EL (cell line): ENCODE measurements at regions not wholly inside any gene's neighbourhood (a gene's known extent, or its start where the extent isn't known, plus 50 kb on each side); places are given as distances from the start of the nearest gene placed in this dataset.

Experiments used
- DNase-seq: peaks from one replicate; pipeline ENCODE4 v3.0.0-alpha.2; 2016

DNA sequence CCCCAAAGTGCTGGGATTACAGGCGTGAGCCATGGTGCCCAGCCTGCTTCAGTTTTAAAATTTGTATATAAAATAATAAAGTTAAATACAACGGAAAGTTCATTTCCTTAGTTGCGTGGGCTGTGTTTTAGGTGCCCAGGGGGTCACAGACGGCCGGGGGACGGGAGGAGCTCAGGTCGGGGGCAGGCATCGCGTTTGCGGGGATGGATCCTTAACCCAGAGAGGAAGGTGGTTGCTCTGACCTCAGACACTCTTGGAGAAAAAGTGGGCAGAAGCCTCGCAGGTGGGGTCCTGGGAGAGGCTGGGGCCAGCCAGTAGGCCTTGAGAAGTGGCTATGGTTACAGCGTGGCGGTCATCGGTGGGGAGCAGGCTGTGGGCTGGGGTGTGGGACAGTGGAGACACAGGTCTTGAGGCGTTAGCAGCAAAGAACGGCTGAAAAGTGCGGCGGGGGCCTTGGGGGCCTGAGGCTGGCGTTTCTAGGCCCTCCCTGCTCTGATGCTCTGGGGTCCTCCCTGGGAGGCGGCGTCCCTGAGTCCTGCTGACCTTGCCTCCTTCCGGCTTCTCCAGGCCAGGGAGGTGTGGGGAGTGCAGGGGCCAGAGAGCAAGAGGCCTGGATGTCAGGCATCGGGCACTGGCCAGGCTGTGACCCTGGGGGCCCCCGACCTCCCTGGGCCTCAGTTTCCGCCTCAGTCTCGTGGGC is 54.4 kb downstream of the UNCX start:
- no peak for DNase-seq

GRCh38 chr7:1287752-1288201 is 55.1 kb downstream of the UNCX start:
- DNase-seq: no peak

DNA sequence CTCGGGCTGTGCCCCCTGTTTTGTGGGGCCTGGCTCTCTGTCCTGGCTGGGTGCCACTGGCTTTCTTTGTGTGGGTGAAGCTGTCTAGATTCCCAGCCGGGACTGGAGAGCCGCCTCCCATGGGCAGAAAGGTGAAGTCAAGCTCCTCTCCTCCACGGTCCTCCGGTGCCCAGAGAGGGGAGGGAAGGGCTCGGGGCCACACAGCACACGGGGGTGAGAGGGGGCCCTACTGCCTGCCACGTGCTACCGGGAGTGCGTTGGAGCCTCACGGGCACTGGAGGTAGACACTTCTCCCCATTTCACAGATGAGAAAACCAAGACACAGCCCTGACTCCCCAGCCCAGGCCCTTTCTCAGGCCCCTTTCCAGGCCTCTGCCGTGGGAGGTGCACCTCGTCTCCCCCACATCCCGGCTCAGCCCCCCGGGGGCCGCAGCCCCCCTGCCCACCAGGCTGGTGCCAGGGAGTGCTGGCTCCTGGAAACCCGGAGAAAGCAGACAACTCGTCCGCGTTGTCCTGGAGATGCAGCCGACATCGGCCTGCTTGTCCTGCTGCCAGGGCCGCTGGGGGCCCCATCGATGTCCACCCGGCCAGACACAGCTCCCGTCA is 55.8 kb downstream of the UNCX start:
- no peak for DNase-seq

DNA sequence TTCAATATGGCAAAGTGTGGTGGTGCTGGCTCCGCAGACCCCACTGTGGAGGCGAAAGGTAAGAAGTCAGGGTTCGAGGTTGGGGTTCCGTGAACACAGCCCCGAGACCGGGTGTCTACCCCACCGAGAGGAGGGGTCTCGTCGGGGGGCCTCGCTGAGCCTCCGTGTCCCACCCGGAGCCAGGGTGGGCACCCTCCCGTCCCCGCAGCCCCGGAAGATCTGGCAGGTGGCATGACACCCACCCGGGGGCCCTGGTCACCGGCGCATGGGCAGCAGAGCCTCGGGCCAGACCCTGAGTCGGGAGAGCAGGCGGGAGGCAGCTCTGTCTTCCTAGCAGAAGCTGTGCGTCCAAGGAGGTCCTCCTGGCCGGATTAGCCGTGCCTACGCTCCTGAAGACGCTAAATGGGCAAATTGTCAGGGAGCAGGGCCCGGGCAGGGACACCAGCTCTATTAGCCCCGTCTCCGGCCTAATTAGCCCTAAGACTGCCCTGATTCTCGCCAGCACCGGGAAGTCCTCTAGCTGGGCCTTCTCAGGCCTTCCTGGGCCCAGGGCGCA is 56.4 kb downstream of the UNCX start:
- DNase-seq: no peak

GRCh38 chr7:1289666-1290025 is 57.0 kb downstream of the UNCX start:
- DNase-seq: no peak

DNA sequence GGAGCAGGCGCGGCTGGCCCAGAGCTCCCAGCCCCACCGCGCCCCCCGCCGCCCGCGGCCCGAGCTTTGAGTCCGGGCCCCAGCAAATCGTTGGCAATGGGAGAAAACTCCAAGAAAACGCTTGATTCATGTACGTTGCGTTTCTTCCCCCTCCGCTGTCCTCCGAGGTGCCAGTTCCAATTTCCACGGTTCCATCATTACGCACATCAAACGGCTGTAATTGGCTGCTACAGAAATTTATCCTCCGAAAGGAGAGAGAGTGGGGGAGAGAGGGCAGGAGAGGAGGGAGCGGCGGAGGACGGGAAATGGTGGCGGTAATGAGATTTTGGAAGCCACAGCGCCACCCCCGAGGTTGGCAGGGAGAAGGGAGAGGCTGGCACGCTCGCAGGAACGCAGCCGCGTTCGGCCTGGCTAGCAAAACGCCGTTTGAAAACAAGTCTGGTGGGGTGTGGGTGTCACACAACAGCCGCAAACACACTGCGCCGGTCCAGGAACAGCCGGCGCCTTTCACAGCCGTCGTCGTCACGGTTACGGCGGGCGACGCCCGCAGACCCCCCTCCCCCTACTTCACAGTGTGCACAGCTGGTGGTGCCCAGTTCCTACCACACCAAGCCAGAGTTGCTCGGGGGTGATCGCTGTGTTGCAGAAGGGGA is 57.5 kb downstream of the UNCX start:
- DNase-seq: peak; percentile 23

- no peak for DNase-seq
These were observed 58.1 kb downstream of the UNCX start for GRCh38 chr7:1290679-1291356.

DNA sequence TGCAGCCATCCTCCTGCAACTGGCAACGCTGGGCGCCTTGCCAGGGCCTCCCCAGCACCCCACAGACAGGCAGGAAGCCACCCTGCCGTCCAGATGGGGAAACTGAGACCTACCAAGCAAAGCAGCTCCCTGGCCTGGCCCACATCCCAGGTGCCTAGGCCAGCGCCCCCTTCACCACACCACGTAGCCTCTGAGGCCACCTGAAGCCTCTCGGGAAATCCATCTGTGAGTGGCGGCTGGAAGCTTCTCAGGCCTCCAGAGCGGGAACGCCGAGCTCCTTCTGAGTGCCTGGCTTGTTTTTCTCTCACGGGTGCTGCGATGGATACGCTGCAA is 58.7 kb downstream of the UNCX start:
- DNase-seq: no peak

DNA sequence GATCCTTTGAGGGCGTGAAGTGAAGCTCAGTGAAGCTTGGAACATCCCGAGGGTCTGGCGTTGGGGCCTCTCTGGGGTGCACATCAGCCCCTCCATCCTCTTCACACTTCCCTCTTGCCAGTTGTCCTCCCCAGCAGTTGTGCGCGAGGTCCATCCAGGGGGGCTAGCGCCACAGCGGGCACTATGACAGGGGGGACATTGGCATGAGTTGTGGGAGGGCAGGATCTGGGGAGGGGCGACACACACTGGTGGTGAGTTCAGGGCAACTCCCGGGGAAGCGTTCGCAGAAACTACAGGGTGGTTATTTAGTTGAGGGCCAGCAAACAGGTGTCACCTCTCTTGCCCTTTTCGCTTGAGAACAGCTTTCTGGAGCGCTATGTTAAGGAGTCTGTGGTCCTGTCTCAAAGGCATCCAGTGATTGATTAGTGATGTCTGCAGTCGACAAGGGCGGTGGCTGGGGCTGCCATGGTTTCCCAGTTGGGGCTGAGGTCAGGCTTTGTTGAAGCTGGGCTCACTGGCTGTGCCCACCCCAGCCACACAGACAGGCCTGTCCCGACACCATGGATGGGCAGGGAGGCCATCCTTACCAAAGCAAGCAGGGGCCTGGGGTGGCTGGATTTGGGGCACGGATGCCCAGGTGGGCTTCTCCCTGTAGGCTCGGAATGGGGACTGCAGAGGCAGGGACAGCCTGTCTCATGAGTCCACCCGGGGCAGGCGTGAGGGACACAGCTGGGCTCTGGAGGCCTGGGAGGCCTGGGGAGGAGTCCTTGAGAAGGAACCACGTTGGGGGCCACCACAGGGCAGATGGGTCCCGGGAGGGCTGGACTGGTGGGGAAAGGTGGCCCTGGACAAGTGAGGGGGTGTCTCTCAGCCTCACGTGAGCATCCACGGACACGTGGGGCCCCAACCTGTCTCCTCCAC is 59.4 kb downstream of the UNCX start:
- no peak for DNase-seq

DNA sequence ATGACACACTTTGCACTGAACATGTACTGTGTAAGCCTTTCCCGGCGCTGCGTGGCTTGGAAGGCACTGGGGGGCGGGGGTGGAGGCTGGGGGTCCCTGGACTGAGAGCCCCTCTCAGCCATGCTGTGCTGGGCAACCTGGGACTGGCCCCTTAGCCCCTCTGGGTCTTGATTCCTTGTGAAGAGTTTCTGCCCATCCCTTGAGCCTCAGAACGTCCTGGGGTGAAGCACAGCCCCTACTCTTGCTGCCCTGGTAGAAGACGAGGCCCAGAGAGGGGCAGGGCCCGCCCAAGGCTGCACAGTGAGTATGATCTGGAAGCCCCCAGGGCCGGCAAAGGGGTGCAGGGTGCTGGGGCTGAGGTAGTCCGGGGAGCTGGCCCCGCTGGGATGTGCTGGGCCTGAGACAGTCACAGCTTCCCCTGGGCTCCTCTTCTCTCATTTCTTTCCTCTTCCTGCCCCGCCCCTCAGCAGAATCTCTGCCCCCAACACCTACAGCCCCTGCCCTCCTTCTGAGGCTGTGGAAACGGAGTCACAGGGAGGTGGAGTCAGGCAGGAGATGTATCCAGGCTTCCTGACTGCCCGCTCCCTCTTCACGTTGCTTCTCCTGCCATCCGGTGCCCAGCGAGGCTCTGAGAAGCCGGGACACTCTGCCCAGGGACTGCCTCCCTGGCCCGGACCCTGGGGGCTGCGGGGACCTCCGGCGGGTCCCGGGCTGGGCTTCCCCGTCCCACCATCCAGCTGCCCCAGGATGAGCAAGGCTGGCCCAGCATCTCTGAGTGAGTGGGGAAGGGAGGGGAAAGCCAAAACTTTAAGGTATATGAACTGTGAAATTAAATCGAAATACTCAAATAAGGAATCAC is 60.5 kb downstream of the UNCX start:
- no peak for DNase-seq

DNA sequence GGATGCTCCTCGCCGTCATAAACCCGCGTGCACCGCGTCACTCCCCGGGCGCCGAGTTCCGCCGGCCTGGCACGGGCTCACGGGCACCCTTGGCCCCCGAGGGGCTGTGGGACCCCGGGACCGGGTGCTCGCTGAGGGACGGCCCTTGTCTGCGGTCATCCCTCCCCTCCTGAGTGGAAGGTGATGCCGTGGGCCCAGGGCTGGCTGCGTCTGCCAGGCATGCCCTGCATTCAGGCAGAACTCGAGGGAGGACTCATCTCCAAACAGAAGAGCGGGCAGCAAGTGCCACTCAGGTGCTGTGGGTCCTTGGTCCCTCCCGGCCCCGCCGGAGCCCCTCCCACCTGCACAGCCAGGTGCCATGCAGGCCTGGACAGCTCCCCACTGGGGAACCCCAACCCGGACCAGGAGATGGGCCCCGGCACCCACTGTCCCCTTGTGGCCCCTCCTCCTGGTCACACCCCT is 61.3 kb downstream of the UNCX start:
- no peak for DNase-seq

- DNase-seq: no peak
These were observed 63.2 kb downstream of the UNCX start for GRCh38 chr7:1295776-1296355.

DNA sequence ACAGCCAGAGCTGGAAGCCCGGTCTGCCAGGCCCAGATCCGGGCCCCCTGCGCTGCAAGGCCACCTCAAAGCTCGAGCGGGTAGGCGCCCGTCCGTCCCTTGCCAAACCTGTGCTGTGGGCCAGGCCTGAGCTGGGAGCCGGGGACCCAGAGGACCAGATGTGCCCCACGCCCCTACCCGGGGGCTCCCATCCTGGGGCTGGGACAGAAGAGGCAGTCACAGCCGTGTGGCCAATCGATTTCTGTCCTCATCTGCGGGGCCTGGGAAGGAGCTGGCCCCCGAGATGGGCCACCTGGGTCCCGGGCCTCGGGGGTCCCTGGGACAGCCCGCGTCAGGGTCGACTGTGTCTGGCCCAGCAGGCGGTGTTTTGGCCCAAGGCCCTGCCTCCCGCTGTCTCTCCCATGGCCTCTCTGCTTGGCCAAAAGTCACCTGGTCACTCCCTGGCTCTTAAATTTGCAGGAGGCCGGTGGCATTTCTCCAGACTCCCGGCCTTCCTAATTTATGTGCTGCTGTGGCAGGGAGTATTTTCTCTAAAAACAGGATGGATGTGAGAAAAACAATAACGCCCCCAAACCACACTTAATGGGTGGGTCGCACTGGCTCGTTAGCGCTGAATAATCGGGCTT is 63.8 kb downstream of the UNCX start:
- DNase-seq: no peak

DNA sequence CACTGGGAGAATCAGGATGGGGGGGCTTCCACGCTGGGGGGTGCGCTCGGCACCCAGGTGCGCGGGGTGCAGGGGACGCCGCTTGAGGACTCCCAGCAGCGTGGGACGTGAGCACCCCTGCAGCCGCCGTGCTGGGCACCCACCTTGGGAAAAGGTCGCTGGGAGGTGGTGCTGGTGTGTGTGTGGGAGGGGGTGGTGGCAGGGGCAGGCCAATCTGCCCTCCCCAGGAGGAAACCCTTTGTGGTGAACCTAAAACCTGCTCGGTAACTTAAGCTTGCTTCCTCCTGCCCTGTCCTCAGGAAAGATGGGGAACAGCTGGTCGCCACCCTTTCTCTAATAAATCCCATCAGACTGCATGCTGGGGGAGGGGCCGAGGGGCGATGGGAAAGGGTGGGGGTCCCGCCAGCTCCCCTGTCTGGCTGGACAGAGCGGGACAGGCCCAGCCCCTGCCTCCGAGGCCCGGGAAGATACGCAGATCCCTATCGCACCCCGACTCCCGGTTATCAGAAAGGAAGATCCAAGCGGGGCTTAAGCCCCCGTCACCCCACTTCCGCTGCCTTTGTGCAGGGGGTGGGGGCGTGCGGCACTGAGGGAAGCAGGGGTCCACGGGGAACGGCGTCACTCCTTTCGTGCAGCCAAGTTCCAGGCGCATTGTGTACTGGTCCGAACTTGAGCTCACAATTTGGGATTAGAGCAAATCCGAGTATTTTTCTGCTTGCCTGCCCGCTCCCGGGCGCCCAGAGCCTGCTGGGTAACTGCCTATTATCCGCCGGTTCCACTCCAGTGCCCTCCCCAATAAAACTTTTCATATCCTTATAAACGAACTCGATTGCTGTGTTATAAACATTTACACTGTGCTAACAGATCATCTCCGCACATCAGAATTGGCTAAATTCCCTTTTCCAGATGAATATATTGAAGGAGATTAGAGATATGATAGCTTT is 64.6 kb downstream of the UNCX start:
- DNase-seq: no peak

DNA sequence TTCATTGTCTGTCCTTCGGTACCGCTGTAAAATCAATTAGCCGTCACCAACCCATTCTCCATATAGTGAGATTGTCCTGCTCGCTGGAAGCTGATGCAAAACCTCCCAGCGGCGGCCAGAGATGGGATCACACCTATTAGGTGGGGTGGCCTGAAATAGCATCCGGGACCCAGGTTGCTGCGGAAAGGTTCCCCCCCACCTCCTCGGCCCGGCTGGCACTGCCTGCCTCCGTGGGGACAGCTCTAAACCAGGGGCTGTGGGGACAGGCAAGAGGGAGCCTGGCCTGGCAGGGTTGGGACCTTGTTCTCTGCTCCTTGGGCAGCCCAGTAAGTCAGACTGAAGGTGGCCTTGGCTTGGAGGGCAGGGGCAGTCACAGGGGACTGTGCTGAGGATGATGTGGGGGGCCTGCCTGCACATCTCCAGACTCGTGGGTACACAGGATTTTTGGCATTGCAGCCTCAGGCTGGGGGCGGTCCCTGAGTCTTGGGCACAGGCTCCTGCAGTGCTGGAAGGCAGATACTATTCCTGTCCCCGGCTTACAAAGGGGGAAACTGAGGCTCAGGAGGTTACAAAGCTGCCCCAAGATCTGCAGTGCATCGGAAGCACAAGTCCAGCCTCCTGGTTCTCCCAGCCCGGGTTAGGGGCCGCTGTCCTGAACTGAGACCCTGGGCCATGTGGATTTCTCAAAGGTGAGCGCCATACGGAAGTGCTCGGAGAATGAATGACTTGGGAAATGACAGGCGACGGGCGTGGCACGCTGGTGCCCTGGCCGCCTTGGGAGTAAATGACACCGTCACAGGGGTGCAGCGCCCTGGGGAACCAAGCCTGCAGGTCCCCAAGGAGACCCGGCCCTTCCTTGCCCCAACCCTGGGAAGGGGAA is 65.6 kb downstream of the UNCX start:
- DNase-seq: no peak

DNA sequence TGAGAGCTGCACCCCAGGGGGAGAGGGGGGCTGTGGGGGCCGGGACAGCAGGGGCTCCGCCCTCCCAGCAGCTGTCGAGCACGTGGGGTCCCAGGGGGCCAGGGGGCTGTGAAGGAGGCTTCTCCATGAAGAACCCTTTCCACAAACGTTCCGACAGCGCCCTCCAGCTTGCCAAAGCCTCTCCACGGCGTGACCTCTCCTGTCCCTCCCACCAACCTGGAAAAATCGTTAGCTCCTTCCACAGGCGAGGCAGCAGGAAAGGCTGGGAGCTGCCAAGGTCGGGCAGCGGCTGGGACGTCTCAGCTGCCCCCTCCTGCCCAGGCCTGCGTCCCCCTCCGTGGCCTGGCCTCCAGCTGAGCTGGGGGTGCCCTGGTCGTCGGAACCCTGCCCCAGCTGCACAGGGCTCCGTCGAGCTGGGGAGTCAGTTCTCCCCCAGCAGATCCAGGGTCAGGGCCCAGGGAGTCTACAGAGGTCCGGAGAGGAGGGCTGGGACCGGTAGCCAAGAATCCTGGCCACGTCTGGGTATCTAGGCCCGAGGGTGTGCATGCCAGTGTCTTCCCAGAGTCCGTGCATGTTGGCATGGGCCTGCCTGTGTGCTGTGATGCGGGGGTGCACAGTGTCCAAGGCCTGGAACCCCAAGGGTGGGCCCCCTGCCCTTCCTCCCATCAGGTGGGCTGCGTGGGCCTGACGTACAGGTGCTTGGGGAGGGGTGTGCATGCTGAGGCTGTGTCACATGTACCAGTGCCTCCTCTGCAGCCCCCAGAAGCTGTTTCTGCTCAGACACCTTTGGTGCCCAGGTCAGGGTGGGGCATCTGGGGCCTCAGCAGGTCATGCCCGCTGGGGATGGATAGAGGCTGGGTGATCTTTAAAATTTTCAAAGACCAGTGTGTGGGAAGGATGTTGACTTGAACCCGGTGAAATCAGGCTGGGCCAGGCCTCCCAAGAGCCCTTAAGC is 66.5 kb downstream of the UNCX start:
- no peak for DNase-seq

- DNase-seq: no peak
These were observed 67.5 kb downstream of the UNCX start for GRCh38 chr7:1300206-1300605.
